ENCODE measurements at regions not wholly inside any gene's neighbourhood (a gene's known extent, or its start where the extent isn't known, plus 50 kb on each side); places are given as distances from the start of the nearest gene placed in this dataset.
"Not testable (repeated sequence)": the region's sequence is repeated elsewhere in the genome, so short reads cannot be mapped to it uniquely, and the experiment has no call there.

DNA sequence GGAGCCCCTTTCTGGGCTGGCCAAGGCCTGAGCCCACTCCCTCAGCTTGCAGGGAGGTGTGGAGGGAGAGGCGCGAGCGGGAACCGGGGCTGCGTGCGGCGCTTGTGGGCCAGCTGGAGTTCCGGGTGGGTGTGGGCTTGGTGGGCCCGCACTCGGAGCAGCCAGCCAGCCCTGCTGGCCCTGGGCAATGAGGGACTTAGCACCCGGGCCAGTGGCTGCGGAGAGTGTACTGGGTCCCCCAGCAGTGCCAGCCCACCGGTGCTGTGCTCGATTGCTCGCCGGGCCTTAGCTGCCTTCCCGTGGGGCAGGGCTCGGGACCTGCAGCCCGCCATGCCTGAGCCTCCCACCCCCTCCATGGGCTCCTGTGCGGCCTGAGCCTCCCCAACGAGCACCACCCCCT is 123.8 kb upstream of the SEMA3C start:
- DNase-seq (ENCODE audit: low spot score): not testable (repeated sequence)

DNA sequence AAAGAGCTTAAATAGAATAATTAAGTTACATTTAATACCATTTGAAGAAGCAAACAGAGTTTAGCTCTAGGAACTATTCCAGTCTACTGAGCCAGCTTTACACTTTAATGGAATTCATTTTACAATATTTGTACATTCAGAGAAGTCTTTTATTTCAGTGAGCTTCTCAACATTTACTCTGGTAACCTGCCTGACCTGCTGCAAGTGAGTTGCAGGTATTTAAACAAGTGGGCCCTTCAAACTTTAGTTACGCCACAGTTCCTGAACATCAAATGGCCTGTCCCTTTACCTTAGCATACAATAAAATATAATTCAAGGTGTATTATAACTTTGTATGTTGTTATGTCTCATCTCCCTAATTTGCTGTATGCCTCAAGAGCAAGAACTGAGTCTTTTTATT is 121.6 kb upstream of the SEMA3C start:
- no peak for DNase-seq (ENCODE audit: low spot score)

GRCh38 chr7:81036871-81037270 is 118.0 kb upstream of the SEMA3C start:
- no peak for DNase-seq (ENCODE audit: low spot score)

DNA sequence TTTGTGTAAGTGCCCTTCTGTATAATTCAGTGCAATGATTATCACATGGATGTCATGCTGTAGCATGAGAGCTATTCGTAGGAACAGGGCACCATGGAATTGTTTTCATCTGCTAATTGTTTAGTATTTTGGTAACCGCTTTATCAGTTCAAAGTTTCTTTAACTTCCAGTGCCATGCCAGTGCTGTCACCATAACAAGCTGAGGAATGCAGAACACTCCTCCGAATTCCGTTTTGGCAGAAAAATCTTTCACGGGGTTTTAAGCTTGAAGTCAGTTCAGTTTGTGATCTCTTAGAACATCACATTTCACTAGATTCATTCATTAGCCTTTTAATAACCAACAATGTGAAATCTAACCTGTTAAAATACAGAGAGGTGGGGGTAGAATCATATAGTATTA is 117.2 kb upstream of the SEMA3C start:
- DNase-seq (ENCODE audit: low spot score): peak; percentile 10

- no peak for DNase-seq (ENCODE audit: low spot score)
These were observed 113.1 kb upstream of the SEMA3C start for GRCh38 chr7:81031996-81032395.

DNA sequence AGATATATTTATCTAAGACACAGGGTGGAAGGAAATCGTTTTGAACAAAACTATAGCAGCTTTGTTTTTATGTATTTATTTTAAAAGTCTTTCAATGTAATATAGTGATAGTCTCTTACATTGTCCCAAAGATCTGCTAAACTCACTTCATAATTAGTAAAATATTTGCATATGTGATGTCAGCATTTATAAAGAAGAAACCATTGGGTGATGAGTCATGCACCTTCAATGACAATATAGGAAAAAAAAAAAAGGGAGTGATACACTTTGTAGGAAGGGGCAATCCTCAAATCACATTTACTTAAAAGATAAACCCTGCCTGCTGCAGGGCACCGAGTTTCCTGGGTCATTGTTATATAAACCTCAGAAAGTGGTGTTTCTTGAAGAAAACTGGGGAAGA is 112.4 kb upstream of the SEMA3C start:
- no peak for DNase-seq (ENCODE audit: low spot score)

- no peak for DNase-seq (ENCODE audit: low spot score)
These were observed 111.6 kb upstream of the SEMA3C start for GRCh38 chr7:81030472-81030871.

DNA sequence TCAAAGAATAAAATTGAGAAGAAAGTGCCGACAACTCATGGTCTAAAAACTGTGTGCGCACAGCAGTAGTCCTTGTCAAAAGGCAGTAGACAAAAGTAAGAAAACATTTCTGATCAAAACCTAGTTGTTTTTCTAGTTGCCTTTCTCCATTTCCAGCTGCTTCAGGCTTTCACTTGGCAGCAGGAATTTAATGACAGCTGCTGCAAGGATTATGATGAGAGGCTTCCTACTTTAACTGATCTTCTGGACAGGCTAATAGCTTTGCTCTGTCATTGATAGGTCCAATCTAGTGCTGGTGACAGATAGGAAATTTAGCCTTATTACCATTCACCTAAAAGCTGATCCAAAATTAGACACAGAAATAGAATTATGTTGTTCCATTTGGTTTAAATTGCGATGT is 110.7 kb upstream of the SEMA3C start:
- no peak for DNase-seq (ENCODE audit: low spot score)

GRCh38 chr7:81025360-81025759 is 106.5 kb upstream of the SEMA3C start:
- no peak for DNase-seq (ENCODE audit: low spot score)

DNA sequence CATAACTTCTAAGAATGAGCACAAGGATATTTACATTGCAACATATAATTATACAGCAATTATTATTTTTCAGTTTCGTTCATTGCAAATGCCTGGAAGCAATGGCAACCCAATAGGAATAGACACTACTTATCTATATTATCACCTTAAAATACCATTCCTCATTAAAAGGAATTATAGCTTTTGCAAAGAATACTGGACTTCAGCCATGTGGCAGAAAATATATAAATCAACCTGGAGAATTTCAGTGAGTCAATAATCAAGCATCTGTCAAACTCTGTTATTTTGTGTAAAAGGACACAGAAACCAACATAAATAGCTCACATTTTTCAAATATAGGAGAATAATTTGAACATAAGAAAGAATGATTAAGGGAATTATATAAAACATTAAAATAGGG is 96.1 kb upstream of the SEMA3C start:
- DNase-seq (ENCODE audit: low spot score): no peak

DNA sequence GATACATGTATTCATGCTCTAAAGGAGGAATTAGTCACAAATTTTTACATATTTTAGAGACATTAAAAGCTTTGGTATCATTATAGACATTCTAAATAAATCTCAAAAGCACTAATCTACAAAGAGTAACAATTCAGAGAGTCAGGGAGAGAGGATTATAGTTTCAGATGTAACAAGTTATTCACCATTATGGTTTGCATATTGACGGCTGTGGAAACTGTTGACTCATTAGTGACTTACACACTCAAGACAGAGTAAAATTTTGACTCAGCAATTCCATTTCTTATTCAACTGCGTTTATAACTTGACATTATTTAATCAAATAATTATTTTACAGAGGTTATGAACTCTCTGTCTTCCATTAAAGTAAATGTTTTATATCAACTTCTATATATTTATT is 95.4 kb upstream of the SEMA3C start:
- DNase-seq (ENCODE audit: low spot score): no peak

- DNase-seq (ENCODE audit: low spot score): peak; percentile 53
These were observed 94.4 kb upstream of the SEMA3C start for GRCh38 chr7:81013083-81013817.

DNA sequence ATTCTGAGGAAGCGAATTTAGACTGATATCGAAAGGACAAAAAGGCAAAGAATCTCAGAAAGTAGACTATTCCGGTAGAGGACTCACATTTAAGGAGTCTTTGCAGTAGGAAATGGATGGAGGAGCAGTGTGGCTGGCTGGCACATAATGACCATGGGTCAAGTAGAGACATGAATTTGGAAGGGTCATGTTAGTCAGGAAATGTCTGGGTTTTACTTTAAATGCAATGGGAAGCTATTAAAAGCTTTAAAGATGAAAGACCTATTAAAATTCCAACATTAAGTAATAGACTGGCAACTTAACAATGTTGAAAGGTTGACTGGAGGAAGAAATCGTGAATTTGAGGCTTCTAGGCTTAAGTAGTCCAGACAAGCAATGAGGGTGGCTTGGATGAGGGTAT is 90.0 kb upstream of the SEMA3C start:
- DNase-seq (ENCODE audit: low spot score): no peak

DNA sequence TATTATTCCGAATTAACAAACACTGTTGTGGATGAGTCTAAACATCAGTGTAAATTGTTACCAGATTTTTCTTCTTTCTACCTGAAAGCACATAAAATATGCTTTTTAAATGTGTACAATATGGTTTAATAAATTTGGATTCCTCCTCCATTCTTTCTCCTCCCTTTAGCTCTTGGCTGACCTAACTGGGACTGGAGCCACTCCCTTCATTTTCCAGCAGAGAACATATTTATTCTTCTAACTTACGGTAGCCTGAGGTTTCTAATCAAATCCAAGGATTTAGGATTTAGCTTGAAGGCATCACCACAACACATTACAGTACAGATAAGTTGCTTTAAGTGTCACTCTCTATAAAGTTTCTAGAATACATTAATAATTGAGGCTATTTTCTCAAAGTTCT is 88.2 kb upstream of the SEMA3C start:
- peak; percentile 12 for DNase-seq (ENCODE audit: low spot score)

- DNase-seq (ENCODE audit: low spot score): no peak
These were observed 86.4 kb upstream of the SEMA3C start for GRCh38 chr7:81005254-81005653.

GRCh38 chr7:81004098-81004497 is 85.2 kb upstream of the SEMA3C start:
- peak; percentile 66 for DNase-seq (ENCODE audit: low spot score)

DNA sequence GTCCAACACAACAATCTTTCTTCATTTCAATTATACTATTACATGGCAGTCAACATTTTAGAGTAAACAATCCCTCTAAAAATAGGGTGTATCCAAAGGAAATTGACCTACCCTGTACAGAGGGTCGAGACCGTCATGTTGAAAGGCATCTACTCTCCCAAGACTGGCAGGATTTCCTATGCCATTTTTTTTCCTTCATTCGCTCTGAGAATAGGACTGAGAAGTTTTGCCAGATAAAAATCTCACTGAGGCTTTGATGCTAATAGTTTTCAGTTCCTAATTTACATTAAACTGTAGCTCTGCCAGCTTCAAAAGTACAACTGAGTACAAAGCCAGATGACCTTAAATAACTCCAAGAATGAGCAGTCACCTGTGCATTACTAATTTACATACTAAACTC is 84.5 kb upstream of the SEMA3C start:
- DNase-seq (ENCODE audit: low spot score): no peak

- DNase-seq (ENCODE audit: low spot score): no peak
These were observed 83.6 kb upstream of the SEMA3C start for GRCh38 chr7:81002421-81002820.

DNA sequence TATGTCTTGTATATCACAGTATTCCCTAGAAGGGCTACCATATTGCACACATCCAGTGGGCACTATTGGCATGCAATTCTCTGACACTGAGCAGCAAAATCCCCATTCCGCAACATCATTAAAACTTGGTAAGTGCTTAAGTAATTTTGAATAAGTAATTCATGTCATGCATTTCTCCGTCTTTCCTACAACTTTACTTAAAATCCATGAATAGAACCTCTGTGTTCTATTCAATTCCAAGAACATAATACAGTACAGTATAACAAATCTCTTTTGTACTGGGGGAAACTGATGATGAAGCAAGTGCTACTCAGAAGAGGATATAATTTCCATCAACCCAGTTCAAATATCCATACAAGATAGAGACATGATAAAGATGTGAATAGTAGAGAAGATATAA is 80.9 kb upstream of the SEMA3C start:
- DNase-seq (ENCODE audit: low spot score): no peak

DNA sequence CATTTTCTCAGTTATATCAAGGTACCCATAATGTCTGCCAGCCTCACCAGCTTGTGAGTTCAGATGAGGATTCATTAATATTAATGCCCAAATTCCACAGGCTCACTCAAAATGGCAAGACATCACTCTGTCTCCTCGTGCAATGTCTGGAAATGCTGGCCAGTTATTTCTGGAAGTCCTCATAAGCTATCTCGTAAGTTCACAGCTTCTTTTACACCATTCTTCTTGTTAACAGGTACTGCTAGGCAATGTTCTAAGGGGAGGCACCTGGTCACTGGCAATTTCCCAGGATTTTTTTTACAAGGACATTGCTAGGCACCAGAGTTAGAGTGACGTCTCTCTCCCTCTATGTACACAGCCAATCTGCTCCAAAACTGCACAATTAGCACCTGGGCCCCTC is 80.2 kb upstream of the SEMA3C start:
- DNase-seq (ENCODE audit: low spot score): no peak

DNA sequence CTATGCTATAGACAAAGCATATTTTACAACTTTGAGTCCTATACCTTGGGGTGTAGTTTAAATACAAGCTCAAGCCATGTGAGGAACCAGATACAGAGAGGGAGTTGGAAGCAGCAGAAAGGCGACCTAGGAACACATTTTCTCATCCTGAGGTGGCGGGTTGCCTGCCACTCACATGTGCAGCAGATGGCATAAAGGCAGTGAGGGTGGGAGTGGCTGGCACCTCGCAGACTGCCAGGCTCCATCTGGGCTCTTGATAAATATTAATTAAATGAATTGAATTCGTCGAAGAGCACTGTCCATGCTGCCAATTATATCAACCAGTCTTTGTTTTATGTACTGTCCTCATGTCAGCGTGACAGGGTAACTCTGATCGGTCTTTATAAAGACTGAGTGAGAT is 79.0 kb upstream of the SEMA3C start:
- no peak for DNase-seq (ENCODE audit: low spot score)

DNA sequence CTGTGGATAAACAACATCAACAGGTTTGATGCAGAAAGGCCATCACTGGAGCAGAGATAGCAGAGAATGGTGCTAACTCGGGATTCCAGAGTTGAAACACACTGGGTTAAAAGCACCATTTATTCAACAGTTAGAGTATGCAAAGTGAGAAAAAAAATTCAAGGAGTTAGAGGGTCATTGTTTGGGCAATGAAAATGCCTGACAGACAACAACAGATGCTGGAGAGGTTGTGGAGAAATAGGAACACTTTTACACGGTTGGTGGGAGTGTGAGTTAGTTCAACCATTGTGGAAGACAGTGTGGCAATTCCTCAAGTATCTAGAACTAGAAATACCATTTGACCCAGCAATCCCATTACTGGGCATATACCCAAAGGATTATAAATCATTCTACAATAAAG is 77.4 kb upstream of the SEMA3C start:
- not testable (repeated sequence) for DNase-seq (ENCODE audit: low spot score)

DNA sequence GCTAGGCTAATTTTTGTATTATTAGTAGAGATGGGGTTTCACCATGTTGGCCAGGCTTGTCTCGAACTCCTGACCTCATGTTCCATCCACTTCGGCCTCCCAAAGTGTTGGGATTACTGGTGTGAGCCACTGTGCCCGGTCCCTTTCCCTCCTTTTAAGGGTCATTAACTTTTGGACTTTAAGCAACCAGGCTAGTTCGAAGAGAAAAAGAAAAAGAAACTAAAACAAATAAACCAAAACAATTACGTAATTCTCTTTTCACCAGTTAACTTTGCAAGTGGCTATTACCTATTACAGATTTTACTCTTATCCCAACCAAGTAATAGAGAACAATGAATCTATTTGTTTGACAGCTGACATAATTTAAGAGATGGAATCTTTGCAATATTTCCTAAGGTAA is 72.8 kb upstream of the SEMA3C start:
- DNase-seq (ENCODE audit: low spot score): no peak

GRCh38 chr7:80984619-80985018 is 65.8 kb upstream of the SEMA3C start:
- no peak for DNase-seq (ENCODE audit: low spot score)

GRCh38 chr7:80981405-80981804 is 62.6 kb upstream of the SEMA3C start:
- no peak for DNase-seq (ENCODE audit: low spot score)
